ENCODE measurements at regions not wholly inside any gene's neighbourhood (a gene's known extent, or its start where the extent isn't known, plus 50 kb on each side); places are given as distances from the start of the nearest gene placed in this dataset.

DNA sequence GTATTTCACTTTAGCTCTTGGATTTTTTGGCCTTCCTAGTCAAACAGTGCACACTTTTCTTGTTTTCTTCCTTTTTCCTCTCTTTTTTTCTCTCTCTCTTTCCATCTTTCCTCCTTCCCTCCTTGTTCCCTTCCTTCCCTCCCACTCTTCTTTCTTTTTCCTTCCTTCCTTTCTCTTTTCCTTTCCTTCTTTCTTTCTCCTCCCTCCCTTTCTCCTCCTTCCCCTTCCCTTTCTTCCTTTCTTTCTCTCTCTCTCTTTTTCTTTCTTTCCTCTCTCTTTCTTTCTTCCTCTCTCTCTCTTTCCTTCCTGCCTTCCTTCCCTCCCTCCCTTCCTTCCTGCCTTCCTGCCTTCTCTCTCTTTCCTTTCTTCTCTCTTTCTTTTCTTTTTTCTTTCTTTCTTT is 181.6 kb upstream of the ELAC2 start:
- TF ChIP-seq, protein P1, sequence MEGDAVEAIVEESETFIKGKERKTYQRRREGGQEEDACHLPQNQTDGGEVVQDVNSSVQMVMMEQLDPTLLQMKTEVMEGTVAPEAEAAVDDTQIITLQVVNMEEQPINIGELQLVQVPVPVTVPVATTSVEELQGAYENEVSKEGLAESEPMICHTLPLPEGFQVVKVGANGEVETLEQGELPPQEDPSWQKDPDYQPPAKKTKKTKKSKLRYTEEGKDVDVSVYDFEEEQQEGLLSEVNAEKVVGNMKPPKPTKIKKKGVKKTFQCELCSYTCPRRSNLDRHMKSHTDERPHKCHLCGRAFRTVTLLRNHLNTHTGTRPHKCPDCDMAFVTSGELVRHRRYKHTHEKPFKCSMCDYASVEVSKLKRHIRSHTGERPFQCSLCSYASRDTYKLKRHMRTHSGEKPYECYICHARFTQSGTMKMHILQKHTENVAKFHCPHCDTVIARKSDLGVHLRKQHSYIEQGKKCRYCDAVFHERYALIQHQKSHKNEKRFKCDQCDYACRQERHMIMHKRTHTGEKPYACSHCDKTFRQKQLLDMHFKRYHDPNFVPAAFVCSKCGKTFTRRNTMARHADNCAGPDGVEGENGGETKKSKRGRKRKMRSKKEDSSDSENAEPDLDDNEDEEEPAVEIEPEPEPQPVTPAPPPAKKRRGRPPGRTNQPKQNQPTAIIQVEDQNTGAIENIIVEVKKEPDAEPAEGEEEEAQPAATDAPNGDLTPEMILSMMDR (IDR thresholded peaks at IDR 0.05) = no peak
- no peak for TF ChIP-seq POLR2A (IDR thresholded peaks at IDR 0.05)

All from tibial nerve (tissue), 3 donors.